HEK293 (cell line): ENCODE measurements at regions not wholly inside any gene's neighbourhood (a gene's known extent, or its start where the extent isn't known, plus 50 kb on each side); places are given as distances from the start of the nearest gene placed in this dataset.

Experiments used
- CTCF ChIA-PET: fragments of 350-600 bp; formaldehyde crosslinking; extraction: SDS; loops from one replicate; lab custom pipeline; 2021; ENCODE audit warnings: antibody characterized with exemption; lab: Yijun Ruan, JAX
- POLR2A ChIA-PET: fragments of 300-600 bp; formaldehyde crosslinking; extraction: SDS; loops from one replicate; lab custom pipeline; 2020; ENCODE audit warnings: antibody characterized with exemption, inconsistent platforms; lab: Yijun Ruan, JAX
- H3K27ac ChIP-seq: fragments of 200-500 bp; sonication (Bioruptor generic); 2 replicates; pipeline ENCODE4 v1.5.1; 2014; ENCODE audit warnings: low read depth, low read length, control low read depth, inconsistent platforms; ENCODE audit errors: extremely low read depth
- H3K36me3 ChIP-seq, 2 experiments: fragments of 200-500 bp in 1 of 2; sonication (Bioruptor generic) in 1 of 2; 1 replicate in 1 of 2; 2 replicates in 1 of 2; pipeline ENCODE4 v1.5.1; 2014 to 2017; ENCODE audit warnings: inconsistent platforms in 2 of 2, low read length in 2 of 2; ENCODE audit not compliant: control insufficient read depth in 2 of 2, insufficient read depth in 1 of 2
- H3K4me1 ChIP-seq: fragments of 200-500 bp; sonication (Bioruptor generic); 2 replicates; pipeline ENCODE4 v1.5.1; 2014; ENCODE audit warnings: mild to moderate bottlenecking, low read length, inconsistent platforms; ENCODE audit not compliant: control insufficient read depth, insufficient read depth
- H3K4me3 ChIP-seq: 2 replicates; pipeline ENCODE4 v1.5.1; 2011; ENCODE audit warnings: low read depth, mild to moderate bottlenecking, control low read depth, low read length, moderate library complexity
- H3K9me3 ChIP-seq: fragments of 200-500 bp; sonication (Bioruptor generic); 2 replicates; pipeline ENCODE4 v1.5.1; 2014; ENCODE audit warnings: low read depth, low read length, inconsistent platforms; ENCODE audit not compliant: control insufficient read depth, insufficient read depth
- BCL11B ChIP-seq: fragments of 450-650 bp; formaldehyde crosslinking; IDR thresholded peaks from 2 replicates; pipeline ENCODE4 v1.5.1; 2016; ENCODE audit warnings: low read depth, missing biosample characterization, missing genetic modification characterization
- GLIS1 ChIP-seq: fragments of 450-650 bp; formaldehyde crosslinking; IDR thresholded peaks from 2 replicates; pipeline ENCODE4 v1.5.1; 2016; ENCODE audit warnings: missing biosample characterization, missing genetic modification characterization
- HIC1 ChIP-seq: fragments of 450-650 bp; formaldehyde crosslinking; IDR thresholded peaks from 2 replicates; pipeline ENCODE4 v1.5.1; 2016; ENCODE audit warnings: missing biosample characterization, missing genetic modification characterization
- HOXC10 ChIP-seq: sonication (generic); formaldehyde crosslinking; IDR thresholded peaks from 2 replicates; pipeline ENCODE4 v1.8.1; 2023; ENCODE audit warnings: mild to moderate bottlenecking, missing genetic modification reagents
- IKZF3 ChIP-seq: fragments of 450-650 bp; IDR thresholded peaks from 2 replicates; pipeline ENCODE4 v1.5.0; 2018; ENCODE audit warnings: missing biosample characterization, mild to moderate bottlenecking, missing genetic modification characterization, moderate library complexity
- KLF1 ChIP-seq: fragments of 450-650 bp; formaldehyde crosslinking; IDR thresholded peaks from 2 replicates; pipeline ENCODE4 v1.5.1; 2016; ENCODE audit warnings: missing biosample characterization, missing genetic modification characterization
- KLF16 ChIP-seq: fragments of 450-650 bp; formaldehyde crosslinking; IDR thresholded peaks from 2 replicates; pipeline ENCODE4 v1.5.1; 2017; ENCODE audit warnings: missing biosample characterization, missing genetic modification characterization
- TRIM28 ChIP-seq: IDR thresholded peaks from 2 replicates; pipeline ENCODE4 v1.6.1; 2011; ENCODE audit warnings: low read length, control low read depth, borderline replicate concordance
- ZIC2 ChIP-seq: fragments of 450-650 bp; formaldehyde crosslinking; IDR thresholded peaks from 2 replicates; pipeline ENCODE4 v1.5.1; 2016; ENCODE audit warnings: missing biosample characterization, missing genetic modification characterization
- ZNF146 ChIP-seq: fragments of 450-650 bp; formaldehyde crosslinking; IDR thresholded peaks from 2 replicates; pipeline ENCODE4 v1.5.1; 2016; ENCODE audit warnings: missing biosample characterization, missing genetic modification characterization
- ZNF223 ChIP-seq: fragments of 450-650 bp; formaldehyde crosslinking; IDR thresholded peaks from 2 replicates; pipeline ENCODE4 v1.5.1; 2016; ENCODE audit warnings: missing biosample characterization, missing genetic modification characterization
- ZNF24 ChIP-seq: fragments of 450-650 bp; formaldehyde crosslinking; IDR thresholded peaks from 2 replicates; pipeline ENCODE4 v1.5.1; 2016; ENCODE audit warnings: missing biosample characterization, missing genetic modification characterization
- ZNF292 ChIP-seq: fragments of 450-650 bp; formaldehyde crosslinking; IDR thresholded peaks from 2 replicates; pipeline ENCODE4 v1.5.1; 2016; ENCODE audit warnings: low read depth, missing biosample characterization, missing genetic modification characterization, borderline replicate concordance
- ZNF426 ChIP-seq: fragments of 450-650 bp; formaldehyde crosslinking; IDR thresholded peaks from 2 replicates; pipeline ENCODE4 v1.5.1; 2017; ENCODE audit warnings: missing biosample characterization, missing genetic modification characterization, mild to moderate bottlenecking, inconsistent platforms, moderate library complexity
- ZNF449 ChIP-seq: fragments of 450-650 bp; formaldehyde crosslinking; IDR thresholded peaks from 2 replicates; pipeline ENCODE4 v1.5.1; 2017; ENCODE audit warnings: missing biosample characterization, mild to moderate bottlenecking, missing genetic modification characterization, moderate library complexity
- ZNF660 ChIP-seq: fragments of 450-650 bp; IDR thresholded peaks from 2 replicates; pipeline ENCODE4 v1.5.1; 2018; ENCODE audit warnings: missing biosample characterization, mild to moderate bottlenecking, missing genetic modification characterization
- ZNF677 ChIP-seq: fragments of 450-650 bp; IDR thresholded peaks from 2 replicates; pipeline ENCODE4 v1.5.0; 2018; ENCODE audit warnings: missing biosample characterization, mild to moderate bottlenecking, missing genetic modification characterization, moderate library complexity
- ZNF692 ChIP-seq: fragments of 450-650 bp; formaldehyde crosslinking; IDR thresholded peaks from 2 replicates; pipeline ENCODE4 v1.5.1; 2016; ENCODE audit warnings: missing biosample characterization, missing genetic modification characterization
- ZNF76 ChIP-seq: fragments of 450-650 bp; formaldehyde crosslinking; IDR thresholded peaks from 2 replicates; pipeline ENCODE4; 2016; ENCODE audit warnings: low read depth, missing biosample characterization, missing genetic modification characterization, borderline replicate concordance
- ZNF776 ChIP-seq: fragments of 450-650 bp; formaldehyde crosslinking; IDR thresholded peaks from 2 replicates; pipeline ENCODE4 v1.5.0; 2017; ENCODE audit warnings: missing biosample characterization, missing genetic modification characterization, borderline replicate concordance
- ZNF837 ChIP-seq: fragments of 450-650 bp; formaldehyde crosslinking; IDR thresholded peaks from 2 replicates; pipeline ENCODE4 v1.5.1; 2016; ENCODE audit warnings: missing biosample characterization, missing genetic modification characterization
- ZSCAN4 ChIP-seq: fragments of 450-650 bp; formaldehyde crosslinking; IDR thresholded peaks from 2 replicates; pipeline ENCODE4 v1.5.1; 2017; ENCODE audit warnings: missing biosample characterization, missing genetic modification characterization
- TF ChIP-seq, protein P1 (sequence below): fragments of 450-650 bp; formaldehyde crosslinking; IDR thresholded peaks from 2 replicates; pipeline ENCODE4 v1.5.1; 2016; ENCODE audit warnings: missing biosample characterization, missing genetic modification characterization
- TF ChIP-seq, protein P2 (sequence below): fragments of 450-650 bp; formaldehyde crosslinking; IDR thresholded peaks from 2 replicates; pipeline ENCODE4 v1.5.1; 2016; ENCODE audit warnings: missing biosample characterization, missing genetic modification characterization

DNA sequence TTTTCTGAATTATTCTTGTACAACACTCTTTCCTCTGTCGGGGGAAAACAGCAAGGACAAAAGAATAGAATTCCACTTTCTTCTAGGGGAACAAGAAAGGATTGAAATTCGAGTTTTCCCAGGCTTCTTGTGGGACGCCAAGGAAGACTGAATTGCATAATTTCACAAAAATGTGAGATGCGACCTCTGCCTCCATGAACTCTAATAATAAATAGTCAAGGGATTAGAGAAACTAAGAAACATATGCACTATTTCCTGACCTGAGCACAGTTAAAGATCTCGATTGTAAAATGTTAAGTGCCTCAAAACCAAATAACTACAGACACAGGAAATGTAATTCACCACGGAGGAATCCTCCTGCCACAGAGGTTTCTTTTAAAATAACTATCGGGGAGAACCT, 117.3 kb upstream of the MARK1 start:
- no peak for TF ChIP-seq HIC1 (tag by site-specific recombination)
- no peak for TF ChIP-seq ZNF677 (tag by site-specific recombination)
- no peak for TF ChIP-seq BCL11B
- TF ChIP-seq ZNF426 (tag by site-specific recombination), result no peak
- TF ChIP-seq, protein P1, sequence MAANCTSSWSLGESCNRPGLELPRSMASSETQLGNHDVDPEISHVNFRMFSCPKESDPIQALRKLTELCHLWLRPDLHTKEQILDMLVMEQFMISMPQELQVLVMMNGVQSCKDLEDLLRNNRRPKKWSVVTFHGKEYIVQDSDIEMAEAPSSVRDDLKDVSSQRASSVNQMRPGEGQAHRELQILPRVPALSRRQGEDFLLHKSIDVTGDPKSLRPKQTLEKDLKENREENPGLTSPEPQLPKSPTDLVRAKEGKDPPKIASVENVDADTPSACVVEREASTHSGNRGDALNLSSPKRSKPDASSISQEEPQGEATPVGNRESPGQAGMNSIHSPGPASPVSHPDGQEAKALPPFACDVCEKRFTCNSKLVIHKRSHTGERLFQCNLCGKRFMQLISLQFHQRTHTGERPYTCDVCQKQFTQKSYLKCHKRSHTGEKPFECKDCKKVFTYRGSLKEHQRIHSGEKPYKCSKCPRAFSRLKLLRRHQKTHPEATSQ (tag by site-specific recombination), result no peak
- TF ChIP-seq KLF1 (tag by site-specific recombination), result no peak
- no peak for TF ChIP-seq ZNF837
- no peak for TF ChIP-seq GLIS1
- TF ChIP-seq ZNF449 (tag by site-specific recombination), result no peak
- no peak for TF ChIP-seq ZNF146
- no peak for TF ChIP-seq ZIC2 (tag by site-specific recombination)
- TF ChIP-seq IKZF3 (tag by site-specific recombination), result no peak
- TF ChIP-seq TRIM28, result no peak
- TF ChIP-seq ZSCAN4 (tag by site-specific recombination), result no peak
- H3K36me3 ChIP-seq, result no peaks in the 10 kb centered on the region
- H3K4me3 ChIP-seq, result no peak overlapping the region
- H3K4me1 ChIP-seq, result no peaks in the 10 kb centered on the region
- ChIA-PET CTCF (no interaction called here), POLR2A (no interaction called here)
- H3K27ac ChIP-seq, result no peak overlapping the region
- no peaks in the 10 kb centered on the region for H3K9me3 ChIP-seq

DNA sequence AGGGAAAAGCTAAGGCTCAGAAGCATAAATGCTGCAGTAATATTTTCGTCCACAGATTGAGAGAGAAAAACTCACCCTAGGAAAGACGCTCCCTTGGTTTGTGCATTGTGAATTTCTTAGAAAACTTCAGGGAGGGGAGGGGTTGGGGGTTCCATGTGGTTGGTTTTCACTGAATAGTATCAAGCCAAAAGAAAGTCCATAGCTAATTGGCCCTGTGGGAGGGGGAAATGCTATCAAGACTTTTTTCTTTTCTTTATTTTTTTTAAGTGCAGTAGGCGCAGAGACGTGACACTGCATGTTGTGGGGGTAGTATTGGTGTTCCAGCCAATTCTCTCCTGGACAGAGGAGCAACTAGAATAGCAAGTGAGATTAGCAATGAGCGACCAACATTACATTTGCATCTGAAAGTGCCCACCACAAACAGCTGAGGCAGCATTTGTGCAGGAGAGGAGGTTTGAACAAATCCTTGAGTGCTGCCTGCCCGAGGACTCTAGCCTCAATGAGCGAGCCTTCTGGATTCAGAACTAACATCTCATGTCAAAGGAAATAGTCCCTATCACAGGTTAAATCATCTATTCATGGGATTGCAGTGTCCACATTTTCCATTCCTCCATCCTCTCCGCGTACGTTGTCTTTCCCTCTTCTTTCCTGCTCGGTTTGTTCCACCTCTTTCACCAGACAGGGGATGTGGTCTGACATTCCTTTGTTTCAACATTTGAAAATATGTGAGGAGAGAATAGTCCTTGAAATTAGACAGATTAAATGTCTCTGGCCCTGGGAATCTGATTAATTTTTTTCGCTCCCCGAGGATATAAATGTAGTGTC, 118.0 kb upstream of the MARK1 start:
- CTCF ChIA-PET, result no interaction called here
- H3K4me3 ChIP-seq, result no peak overlapping the region

More for the DNA sequence above, 118.0 kb upstream of the MARK1 start:
- Histone ChIP-seq H3K27ac (no peak overlapping the region), H3K9me3 (no peaks in the 10 kb centered on the region), H3K4me1 (no peaks in the 10 kb centered on the region), H3K36me3 (no peaks in the 10 kb centered on the region)
- TF ChIP-seq, protein P2, sequence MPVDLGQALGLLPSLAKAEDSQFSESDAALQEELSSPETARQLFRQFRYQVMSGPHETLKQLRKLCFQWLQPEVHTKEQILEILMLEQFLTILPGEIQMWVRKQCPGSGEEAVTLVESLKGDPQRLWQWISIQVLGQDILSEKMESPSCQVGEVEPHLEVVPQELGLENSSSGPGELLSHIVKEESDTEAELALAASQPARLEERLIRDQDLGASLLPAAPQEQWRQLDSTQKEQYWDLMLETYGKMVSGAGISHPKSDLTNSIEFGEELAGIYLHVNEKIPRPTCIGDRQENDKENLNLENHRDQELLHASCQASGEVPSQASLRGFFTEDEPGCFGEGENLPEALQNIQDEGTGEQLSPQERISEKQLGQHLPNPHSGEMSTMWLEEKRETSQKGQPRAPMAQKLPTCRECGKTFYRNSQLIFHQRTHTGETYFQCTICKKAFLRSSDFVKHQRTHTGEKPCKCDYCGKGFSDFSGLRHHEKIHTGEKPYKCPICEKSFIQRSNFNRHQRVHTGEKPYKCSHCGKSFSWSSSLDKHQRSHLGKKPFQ (tag by site-specific recombination), result no peak
- TF ChIP-seq ZNF692 (tag by site-specific recombination), result no peak
- TF ChIP-seq ZNF24, result no peak
- TF ChIP-seq ZNF660, result no peak
- no peak for TF ChIP-seq ZNF76 (tag by site-specific recombination)
- TF ChIP-seq ZNF292 (tag by site-specific recombination), result no peak
- TF ChIP-seq IKZF3 (tag by site-specific recombination), result no peak
- TF ChIP-seq HOXC10 (CRISPR knock-in tag), result no peak
- TF ChIP-seq ZNF223 (tag by site-specific recombination), result no peak
- TF ChIP-seq KLF16 (tag by site-specific recombination), result no peak
- no peak for TF ChIP-seq ZNF776
- POLR2A ChIA-PET, result no interaction called here
